B cell (primary cell): ENCODE measurements at regions not wholly inside any gene's neighbourhood (a gene's known extent, or its start where the extent isn't known, plus 50 kb on each side); places are given as distances from the start of the nearest gene placed in this dataset.

ENCODE experiments used
- ATAC-seq: fragments of 200-7000 bp; cut with Tn5 transposase; one replicate; pipeline ENCODE4 v1.10.0; 2021; ENCODE audit warnings: low read depth, mild to moderate bottlenecking, moderate number of reproducible peaks, moderate library complexity
- CTCF ChIA-PET: fragments of 350-600 bp; sonication (Branson Sonifier 250); formaldehyde crosslinking; loops from one replicate; lab custom pipeline; 2021; ENCODE audit warnings: antibody characterized with exemption, inconsistent platforms; lab: Charles Lee
- POLR2A ChIA-PET: fragments of 350-600 bp; sonication (Branson Sonifier 250); formaldehyde crosslinking; loops from one replicate; lab custom pipeline; 2021; ENCODE audit warnings: antibody characterized with exemption; lab: Charles Lee
- DNase-seq: peaks from one replicate; pipeline ENCODE4 v3.0.0; 2013
- H2AFZ ChIP-seq: 2 replicates; pipeline ENCODE4 v1.6.1; 2012; ENCODE audit warnings: mild to moderate bottlenecking, low read depth, low read length; ENCODE audit not compliant: insufficient read depth, poor library complexity, severe bottlenecking
- H3K27ac ChIP-seq, 2 donors: 1 replicate in 1 of 2; 2 replicates in 1 of 2; pipeline ENCODE4 v1.5.1; 2012 to 2013; ENCODE audit warnings: low read length in 2 of 2, mild to moderate bottlenecking in 2 of 2, moderate library complexity in 1 of 2
- H3K27me3 ChIP-seq, 4 experiments: fragments of 200-600 bp in 1 of 4; sonication (generic) in 1 of 4; replicated peaks in 1 of 4; 1 replicate in 2 of 4; 2 replicates in 2 of 4; pipeline versions ENCODE4 v1.6.1 to v1.7.0; 2013 to 2016; ENCODE audit warnings: low read length in 3 of 4, mild to moderate bottlenecking in 2 of 4, mixed read lengths in 1 of 4, moderate library complexity in 1 of 4; ENCODE audit not compliant: insufficient read depth in 4 of 4, control insufficient read depth in 3 of 4; ENCODE audit errors: control extremely low read depth in 1 of 4
- H3K36me3 ChIP-seq, 2 experiments: replicated peaks in 1 of 2; 1 replicate in 1 of 2; 2 replicates in 1 of 2; pipeline versions ENCODE4 v1.6.1 to v1.7.1; 2013; ENCODE audit warnings: low read length in 1 of 2; ENCODE audit not compliant: insufficient read depth in 2 of 2, control insufficient read depth in 1 of 2; ENCODE audit errors: control extremely low read depth in 1 of 2, extremely low read depth in 1 of 2
- H3K4me1 ChIP-seq, 2 donors: fragments of 200-600 bp in 1 of 2; sonication (generic) in 1 of 2; 1 replicate in 1 of 2; 2 replicates in 1 of 2; pipeline versions ENCODE4 v1.5.1 to v1.6.1; 2013 to 2017; ENCODE audit warnings: low read length in 2 of 2; ENCODE audit not compliant: control insufficient read depth in 2 of 2, insufficient read depth in 2 of 2
- H3K4me2 ChIP-seq: replicated peaks from 2 replicates; pipeline ENCODE3; 2012; ENCODE audit warnings: mild to moderate bottlenecking, low read depth, low read length; ENCODE audit not compliant: poor library complexity, severe bottlenecking
- H3K4me3 ChIP-seq, 5 experiments: fragments of 200-600 bp in 1 of 5; sonication (generic) in 1 of 5; 1 replicate in 3 of 5; 2 replicates in 2 of 5; pipeline versions ENCODE4 v1.5.1 to v1.7.0; 2011 to 2016; ENCODE audit warnings: low read length in 4 of 5, mild to moderate bottlenecking in 4 of 5, low read depth in 2 of 5, control low read depth in 1 of 5, moderate library complexity in 1 of 5; ENCODE audit not compliant: insufficient read depth in 1 of 5; ENCODE audit errors: control extremely low read depth in 1 of 5, extremely low read depth in 1 of 5
- H3K79me2 ChIP-seq: fragments of 200-600 bp; sonication (generic); one replicate; pipeline ENCODE4 v1.6.0; 2016; ENCODE audit warnings: low read length; ENCODE audit not compliant: control insufficient read depth, insufficient read depth
- H3K9ac ChIP-seq: fragments of 200-600 bp; sonication (generic); 2 replicates; pipeline ENCODE4 v1.6.1; 2017; ENCODE audit warnings: mild to moderate bottlenecking, low read length, moderate library complexity
- H3K9me3 ChIP-seq, 3 donors: one replicate each; pipeline versions ENCODE4 v1.6.1 to v1.7.1; 2013; ENCODE audit warnings: low read length in 2 of 3; ENCODE audit not compliant: control insufficient read depth in 2 of 3, insufficient read depth in 1 of 3; ENCODE audit errors: control extremely low read depth in 1 of 3
- H4K20me1 ChIP-seq: 2 replicates; pipeline ENCODE4 v1.6.0; 2012; ENCODE audit warnings: mild to moderate bottlenecking, low read length; ENCODE audit not compliant: insufficient read depth, control insufficient read depth, poor library complexity, severe bottlenecking
- H3K27ac Mint-ChIP-seq: one replicate; pipeline ENCODE4 v1.8.0; 2021; ENCODE audit warnings: mixed read lengths
- H3K27me3 Mint-ChIP-seq: one replicate; pipeline ENCODE4 v1.8.0; 2021; ENCODE audit warnings: mixed read lengths
- H3K4me1 Mint-ChIP-seq: one replicate; pipeline ENCODE4 v1.8.0; 2021; ENCODE audit warnings: mixed read lengths
- H3K4me3 Mint-ChIP-seq: one replicate; pipeline ENCODE4 v1.8.0; 2021; ENCODE audit warnings: mixed read lengths
- H3K9me3 Mint-ChIP-seq: one replicate; pipeline ENCODE4 v1.8.0; 2022; ENCODE audit warnings: mixed read lengths; ENCODE audit not compliant: insufficient read depth
- EZH2 ChIP-seq: IDR thresholded peaks from 2 replicates; pipeline ENCODE4 v1.6.1; 2012; ENCODE audit warnings: borderline replicate concordance, low read depth, mild to moderate bottlenecking, moderate library complexity, low read length; ENCODE audit not compliant: insufficient read depth, poor library complexity, severe bottlenecking
- WGBS: methylation state at CpG from one replicate; pipeline ENCODE4 v1.1.5; 2013; ENCODE audit warnings: missing lambda C conversion rate; ENCODE audit not compliant: insufficient coverage; 5-methylcytosine and 5-hydroxymethylcytosine counted together
- intact Hi-C: fragments of 100-400 bp; cut with micrococcal nuclease; formaldehyde crosslinking; loops from one replicate; pipeline ENCODE4 v1.10.0; 2022
- TF ChIP-seq, protein P1 (sequence below): fragments of 200-600 bp; IDR thresholded peaks from one replicate; pipeline ENCODE4 v1.8.0; 2022; ENCODE audit warnings: antibody characterized with exemption, mild to moderate bottlenecking

DNA sequence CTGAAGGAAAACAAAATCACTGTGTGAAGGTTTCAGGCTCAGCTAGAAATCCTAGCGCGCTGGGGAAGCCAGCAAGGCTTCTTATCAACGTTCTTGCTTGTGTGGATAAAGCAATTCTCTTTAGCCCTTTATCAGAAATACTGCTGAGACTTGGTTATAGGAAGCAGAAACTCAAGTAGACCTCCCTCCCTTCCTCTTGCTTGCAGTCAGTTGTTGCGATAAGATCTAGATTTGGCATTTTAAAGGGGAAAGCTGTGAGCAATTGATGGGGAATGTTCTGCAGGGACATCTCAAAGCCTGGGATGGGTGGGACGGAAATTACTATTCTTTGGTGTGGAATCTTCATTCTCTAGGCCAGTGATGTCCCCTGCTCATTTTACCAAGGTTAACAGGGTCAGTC, 76.4 kb upstream of the ANO4 start:
- H3K27ac Mint-ChIP-seq: no peak overlapping the region
- H3K36me3 ChIP-seq: no peaks in the 10 kb centered on the region
- CTCF ChIA-PET: no interaction called here
- H3K4me1 ChIP-seq: no peaks in the 10 kb centered on the region
- intact Hi-C loops: no loop called here
- WGBS: 40% methylated on average over 1 of the region's 5 CpGs
- peaks cover 0 to 10% (median 0%) of the 10 kb centered on the region in 3 donors for H3K9me3 ChIP-seq
- POLR2A ChIA-PET: no interaction called here
- H3K9me3 Mint-ChIP-seq: no peaks in the 10 kb centered on the region
- no peak overlapping the region for H3K4me2 ChIP-seq
- H3K4me3 ChIP-seq: no peak overlapping the region
- no peak overlapping the region for H3K4me3 Mint-ChIP-seq
- no peak overlapping the region for H3K27ac ChIP-seq
- H3K27me3 ChIP-seq: peaks cover 0 to 28% (median 9%) of the 10 kb centered on the region in 4 experiments
- ATAC-seq (no peak), DNase-seq (no peak)
- H3K27me3 Mint-ChIP-seq: peaks cover 56% of the 10 kb centered on the region
- H3K79me2 ChIP-seq: no peaks in the 10 kb centered on the region
- H3K9ac ChIP-seq: no peak overlapping the region
- H2AFZ ChIP-seq: no peak overlapping the region
- no peak for TF ChIP-seq EZH2
- TF ChIP-seq, protein P1, sequence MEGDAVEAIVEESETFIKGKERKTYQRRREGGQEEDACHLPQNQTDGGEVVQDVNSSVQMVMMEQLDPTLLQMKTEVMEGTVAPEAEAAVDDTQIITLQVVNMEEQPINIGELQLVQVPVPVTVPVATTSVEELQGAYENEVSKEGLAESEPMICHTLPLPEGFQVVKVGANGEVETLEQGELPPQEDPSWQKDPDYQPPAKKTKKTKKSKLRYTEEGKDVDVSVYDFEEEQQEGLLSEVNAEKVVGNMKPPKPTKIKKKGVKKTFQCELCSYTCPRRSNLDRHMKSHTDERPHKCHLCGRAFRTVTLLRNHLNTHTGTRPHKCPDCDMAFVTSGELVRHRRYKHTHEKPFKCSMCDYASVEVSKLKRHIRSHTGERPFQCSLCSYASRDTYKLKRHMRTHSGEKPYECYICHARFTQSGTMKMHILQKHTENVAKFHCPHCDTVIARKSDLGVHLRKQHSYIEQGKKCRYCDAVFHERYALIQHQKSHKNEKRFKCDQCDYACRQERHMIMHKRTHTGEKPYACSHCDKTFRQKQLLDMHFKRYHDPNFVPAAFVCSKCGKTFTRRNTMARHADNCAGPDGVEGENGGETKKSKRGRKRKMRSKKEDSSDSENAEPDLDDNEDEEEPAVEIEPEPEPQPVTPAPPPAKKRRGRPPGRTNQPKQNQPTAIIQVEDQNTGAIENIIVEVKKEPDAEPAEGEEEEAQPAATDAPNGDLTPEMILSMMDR: no peak
- H4K20me1 ChIP-seq: no peaks in the 10 kb centered on the region
- H3K4me1 Mint-ChIP-seq: no peaks in the 10 kb centered on the region

DNA sequence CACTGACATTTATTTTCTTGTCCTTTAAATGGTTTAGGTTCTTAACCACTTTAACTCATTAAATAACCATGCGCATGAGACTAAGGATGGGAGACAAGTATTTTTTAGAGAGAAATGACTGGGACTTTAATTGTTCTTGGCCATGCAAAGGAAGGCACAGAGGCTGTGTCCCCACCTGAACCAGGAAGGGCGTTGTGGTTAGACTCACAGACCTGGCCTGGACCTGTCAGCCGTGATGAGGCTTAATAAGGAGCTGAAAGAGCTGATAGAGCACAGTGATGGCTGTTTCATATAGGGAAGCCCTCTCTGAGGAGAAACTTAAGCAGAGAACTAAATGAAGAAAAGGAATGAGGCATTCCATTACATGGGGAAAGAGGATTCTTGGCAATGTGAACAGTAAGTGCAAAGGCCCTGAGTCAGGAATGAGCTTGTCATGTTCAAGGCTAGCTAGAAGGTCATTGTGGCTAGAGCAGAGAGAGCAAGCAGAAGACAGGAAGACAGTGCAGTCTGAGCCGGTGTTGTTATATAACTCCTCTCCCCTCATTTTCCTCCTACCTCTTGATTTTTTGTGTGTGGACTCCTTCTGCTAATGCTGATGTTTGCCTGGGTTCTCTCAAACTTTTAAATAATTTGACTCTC, 74.4 kb upstream of the ANO4 start:
- Histone ChIP-seq H3K79me2 (no peaks in the 10 kb centered on the region), H3K4me3 (no peak overlapping the region), H2AFZ (no peak overlapping the region), H4K20me1 (no peaks in the 10 kb centered on the region), H3K9ac (no peak overlapping the region), H3K27ac (no peak overlapping the region), H3K9me3 (peaks cover 0 to 10% (median 0%) of the 10 kb centered on the region in 3 donors), H3K27me3 (peaks cover 0 to 28% (median 7%) of the 10 kb centered on the region in 4 experiments), H3K4me1 (no peaks in the 10 kb centered on the region), H3K4me2 (no peak overlapping the region), H3K36me3 (no peaks in the 10 kb centered on the region)
- ChIA-PET POLR2A (no interaction called here), CTCF (no interaction called here)
- Mint-ChIP-seq H3K27ac (no peak overlapping the region), H3K4me1 (no peaks in the 10 kb centered on the region), H3K27me3 (peaks cover 52% of the 10 kb centered on the region), H3K9me3 (no peaks in the 10 kb centered on the region), H3K4me3 (no peak overlapping the region)
- TF ChIP-seq, protein P1: no peak
- no peak for TF ChIP-seq EZH2
- DNase-seq (no peak), ATAC-seq (no peak)
- intact Hi-C loops: no loop called here
- WGBS: 72% methylated on average over 2 of the region's 4 CpGs
